Mesodermal cell (in vitro differentiated cells): ENCODE measurements at regions not wholly inside any gene's neighbourhood (a gene's known extent, or its start where the extent isn't known, plus 50 kb on each side); places are given as distances from the start of the nearest gene placed in this dataset.
"Not testable (repeated sequence)": the region's sequence is repeated elsewhere in the genome, so short reads cannot be mapped to it uniquely, and the experiment has no call there.

Source experiments
- H3K27ac ChIP-seq: 2 replicates; pipeline ENCODE4 v1.7.0; 2013; ENCODE audit warnings: mild to moderate bottlenecking, low read depth, low read length, moderate library complexity; ENCODE audit not compliant: severe bottlenecking
- H3K36me3 ChIP-seq: 2 replicates; pipeline ENCODE4 v1.7.1; 2013; ENCODE audit warnings: mild to moderate bottlenecking, low read length, moderate library complexity; ENCODE audit not compliant: control insufficient read depth, insufficient read depth
- H3K4me1 ChIP-seq: one replicate; pipeline ENCODE4 v1.7.1; 2013; ENCODE audit warnings: mild to moderate bottlenecking, low read length; ENCODE audit not compliant: insufficient read depth, control insufficient read depth, poor library complexity, severe bottlenecking
- H3K4me3 ChIP-seq: 2 replicates; pipeline ENCODE4 v1.7.0; 2013; ENCODE audit warnings: low read length, control low read depth, mild to moderate bottlenecking; ENCODE audit not compliant: insufficient read depth, poor library complexity, severe bottlenecking; ENCODE audit errors: extremely low read depth
- H3K9me3 ChIP-seq: 2 replicates; pipeline ENCODE4 v1.7.1; 2013; ENCODE audit warnings: mild to moderate bottlenecking, low read length, moderate library complexity; ENCODE audit not compliant: control insufficient read depth
- WGBS, 2 experiments: methylation state at CpG; one replicate each; pipeline ENCODE4 v1.1.5; 2013; ENCODE audit warnings: missing lambda C conversion rate in 2 of 2; ENCODE audit not compliant: insufficient coverage in 2 of 2; 5-methylcytosine and 5-hydroxymethylcytosine counted together

DNA sequence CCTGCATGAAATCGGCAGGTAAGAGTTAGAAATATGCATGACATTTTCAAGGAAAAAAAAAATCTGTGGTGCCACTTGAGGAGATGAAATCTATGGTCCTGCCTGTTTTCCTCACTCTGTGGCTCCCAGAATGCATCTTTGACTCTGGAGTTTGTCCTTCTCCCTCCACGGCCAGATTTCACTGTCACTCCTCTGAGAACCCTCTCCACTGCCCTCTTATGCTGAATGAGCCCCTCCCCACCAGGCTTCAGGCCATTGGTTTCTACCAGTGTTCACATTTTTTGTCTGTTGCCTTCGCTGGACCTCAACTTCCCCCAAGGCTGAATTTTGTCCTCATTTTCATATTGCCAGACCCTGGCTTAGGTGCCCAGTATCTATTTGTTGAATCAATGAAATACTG lies 235.0 kb downstream of the ZIC5 start:
- no peak overlapping the region for H3K4me3 ChIP-seq
- H3K4me1 ChIP-seq = peaks cover 18% of the 10 kb centered on the region
- no peaks in the 10 kb centered on the region for H3K9me3 ChIP-seq
- WGBS, 2 experiments = 70 to 79% methylated on average over 2 to 3 of the region's 3 CpGs
- no peaks in the 10 kb centered on the region for H3K36me3 ChIP-seq
- no peak overlapping the region for H3K27ac ChIP-seq

DNA sequence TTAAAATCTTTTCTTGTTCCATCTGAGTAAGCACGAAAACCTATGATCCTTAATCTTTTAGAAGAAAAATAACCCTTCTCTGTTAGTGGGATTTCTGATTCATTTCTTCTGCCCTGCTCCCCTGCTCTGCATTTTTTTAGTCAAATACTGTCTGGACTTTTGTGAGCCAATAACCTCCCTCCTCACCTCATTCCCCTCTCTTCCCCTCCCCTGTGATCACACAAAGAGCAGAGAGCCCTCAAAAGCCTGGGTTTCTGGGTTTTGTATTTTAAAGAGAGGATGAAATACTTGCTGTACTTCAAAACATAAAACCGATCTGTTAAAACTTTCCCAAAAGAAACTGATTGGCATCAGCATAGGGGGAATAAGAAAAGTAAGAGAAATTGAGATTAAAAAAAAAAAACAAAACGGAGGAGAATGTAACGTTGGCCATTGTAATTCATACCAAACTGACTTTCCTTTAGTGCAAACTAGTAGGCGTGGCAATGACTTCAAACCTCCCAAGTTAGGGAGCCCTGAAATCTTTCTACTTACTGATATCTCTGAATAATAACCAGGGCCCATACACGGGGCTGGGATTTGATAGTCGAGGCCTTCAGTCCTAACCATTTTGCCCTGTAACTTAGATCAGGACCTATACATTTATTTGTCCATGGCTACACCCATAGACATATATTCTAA lies 232.9 kb downstream of the TM9SF2 start:
- Histone ChIP-seq H3K9me3 (no peaks in the 10 kb centered on the region), H3K27ac (peak overlapping the region; percentile 45), H3K36me3 (no peaks in the 10 kb centered on the region), H3K4me1 (peaks cover 18% of the 10 kb centered on the region), H3K4me3 (no peak overlapping the region)
- WGBS, 2 experiments = 47 to 50% methylated on average over 3 to 5 of the region's 7 CpGs

DNA sequence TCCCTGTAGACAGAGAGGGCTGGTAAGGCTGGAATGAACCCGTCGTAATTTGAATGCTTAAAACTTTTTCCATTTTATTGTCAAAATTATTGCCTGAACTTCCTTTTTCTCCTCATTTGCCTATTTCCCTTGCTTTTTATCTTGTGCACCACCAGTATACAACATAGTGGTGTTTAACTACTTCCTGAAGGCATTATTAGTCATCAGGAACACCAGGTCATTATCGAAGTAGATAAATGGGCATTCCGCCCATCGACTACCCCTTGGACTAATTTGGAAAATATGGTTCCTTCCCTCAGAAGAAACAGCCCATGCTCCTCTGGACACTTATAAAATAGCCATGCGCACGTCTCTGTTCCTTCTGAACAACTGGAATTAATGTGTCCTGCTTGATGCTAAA lies 232.1 kb downstream of the TM9SF2 start:
- 93 to 100% methylated on average over 1 to 5 of the region's 7 CpGs for WGBS, 2 experiments
- no peak overlapping the region for H3K4me3 ChIP-seq
- no peaks in the 10 kb centered on the region for H3K9me3 ChIP-seq
- H3K27ac ChIP-seq = no peak overlapping the region
- no peaks in the 10 kb centered on the region for H3K36me3 ChIP-seq
- H3K4me1 ChIP-seq = peaks cover 18% of the 10 kb centered on the region

DNA sequence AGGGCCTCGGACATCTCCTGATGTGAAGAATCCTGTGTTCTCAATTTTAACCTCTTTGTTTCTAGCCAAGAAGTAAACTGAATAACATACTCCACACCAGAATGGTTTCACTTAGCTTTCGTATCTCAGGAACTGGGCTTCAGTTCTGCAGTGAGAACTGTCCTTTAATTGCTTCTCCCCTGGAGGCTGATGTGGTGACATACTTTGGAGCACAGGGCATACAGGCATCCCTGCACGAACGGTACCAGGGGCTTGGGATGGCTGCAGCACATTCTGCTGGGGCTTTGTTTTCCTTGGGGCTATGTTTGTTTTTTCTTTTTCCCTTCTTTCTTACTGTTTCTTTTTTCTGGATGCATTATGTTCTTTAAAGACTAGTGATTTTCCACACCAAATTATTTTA lies 230.5 kb downstream of the TM9SF2 start:
- Histone ChIP-seq H3K4me1 (peaks cover 13% of the 10 kb centered on the region), H3K9me3 (no peaks in the 10 kb centered on the region), H3K4me3 (no peak overlapping the region), H3K27ac (no peak overlapping the region), H3K36me3 (no peaks in the 10 kb centered on the region)
- WGBS, 2 experiments = 30 to 40% methylated on average over 1 of the region's 4 CpGs

DNA sequence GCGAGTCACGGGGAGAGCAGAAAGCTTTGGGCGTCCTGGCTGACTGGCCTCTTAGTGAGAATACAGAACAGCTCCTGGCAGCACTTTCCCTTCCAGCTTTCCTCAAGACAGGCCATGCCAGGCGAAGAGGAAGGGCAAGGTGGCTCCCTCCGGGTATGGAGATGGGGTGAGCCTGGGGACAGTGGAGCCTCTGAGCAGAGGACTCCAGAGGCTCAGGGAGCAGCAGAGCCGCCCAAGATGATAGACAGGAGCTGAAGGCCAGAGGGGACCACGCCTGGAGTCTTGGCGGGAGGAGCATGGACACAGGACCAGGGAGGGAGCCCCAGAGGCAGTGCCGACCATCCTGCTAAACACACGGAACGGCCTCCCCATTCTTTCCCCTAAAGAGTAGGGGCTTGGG lies 229.1 kb downstream of the TM9SF2 start:
- Histone ChIP-seq H3K4me1 (peaks cover 13% of the 10 kb centered on the region), H3K9me3 (no peaks in the 10 kb centered on the region), H3K27ac (no peak overlapping the region), H3K4me3 (no peak overlapping the region), H3K36me3 (no peaks in the 10 kb centered on the region)
- WGBS, 2 experiments = 90 to 93% methylated on average over 7 to 10 of the region's 11 CpGs

DNA sequence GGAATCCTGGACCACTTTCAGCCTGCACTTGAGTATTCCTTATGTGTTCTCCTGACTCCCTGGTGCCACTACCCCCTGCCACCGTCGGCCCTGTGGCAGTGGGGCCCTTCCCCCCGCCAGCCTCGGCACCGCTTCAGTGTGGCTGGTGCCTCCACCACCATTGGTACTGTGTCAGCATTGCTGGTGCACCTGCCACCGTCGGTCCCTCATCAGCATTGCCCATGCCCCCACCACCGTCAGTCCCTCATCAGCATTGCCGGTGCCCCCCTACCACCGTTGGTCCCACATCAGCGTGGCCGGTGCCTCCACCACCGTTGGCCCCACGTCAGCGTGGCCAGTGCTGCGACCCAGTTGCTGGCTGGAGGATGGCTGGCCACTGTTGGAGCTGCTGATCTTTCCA lies 228.5 kb downstream of the TM9SF2 start:
- 94% methylated on average over 16 of the region's 16 CpGs for WGBS, 2 experiments

DNA sequence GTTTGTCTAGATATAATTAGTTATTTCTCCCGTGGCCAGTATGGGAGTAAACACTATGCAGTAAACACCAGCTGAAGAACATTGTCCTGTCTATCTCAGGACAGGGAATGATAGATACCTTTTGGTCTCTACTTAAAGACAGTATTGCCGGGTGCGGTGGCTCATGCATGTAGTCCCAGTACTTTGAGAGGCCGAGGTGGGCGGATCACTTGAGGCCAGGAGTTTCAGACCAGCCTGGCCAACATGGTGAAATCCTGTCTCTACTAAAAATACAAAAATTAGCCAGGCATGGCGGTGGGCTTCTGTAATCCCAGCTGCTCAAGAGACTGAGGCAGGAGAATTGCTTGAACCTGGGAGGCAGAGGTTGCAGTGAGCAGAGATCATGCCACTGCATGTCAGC lies 226.4 kb downstream of the TM9SF2 start:
- not testable (repeated sequence) for H3K9me3 ChIP-seq, H3K36me3 ChIP-seq, H3K4me1 ChIP-seq, H3K27ac ChIP-seq, H3K4me3 ChIP-seq
- 93% methylated on average over 5 to 6 of the region's 6 CpGs for WGBS, 2 experiments

More for the DNA sequence above, 228.5 kb downstream of the TM9SF2 start:
- H3K27ac ChIP-seq = no peak overlapping the region
- no peak overlapping the region for H3K4me3 ChIP-seq
- no peaks in the 10 kb centered on the region for H3K36me3 ChIP-seq
- no peaks in the 10 kb centered on the region for H3K9me3 ChIP-seq
- H3K4me1 ChIP-seq = peaks cover 13% of the 10 kb centered on the region

DNA sequence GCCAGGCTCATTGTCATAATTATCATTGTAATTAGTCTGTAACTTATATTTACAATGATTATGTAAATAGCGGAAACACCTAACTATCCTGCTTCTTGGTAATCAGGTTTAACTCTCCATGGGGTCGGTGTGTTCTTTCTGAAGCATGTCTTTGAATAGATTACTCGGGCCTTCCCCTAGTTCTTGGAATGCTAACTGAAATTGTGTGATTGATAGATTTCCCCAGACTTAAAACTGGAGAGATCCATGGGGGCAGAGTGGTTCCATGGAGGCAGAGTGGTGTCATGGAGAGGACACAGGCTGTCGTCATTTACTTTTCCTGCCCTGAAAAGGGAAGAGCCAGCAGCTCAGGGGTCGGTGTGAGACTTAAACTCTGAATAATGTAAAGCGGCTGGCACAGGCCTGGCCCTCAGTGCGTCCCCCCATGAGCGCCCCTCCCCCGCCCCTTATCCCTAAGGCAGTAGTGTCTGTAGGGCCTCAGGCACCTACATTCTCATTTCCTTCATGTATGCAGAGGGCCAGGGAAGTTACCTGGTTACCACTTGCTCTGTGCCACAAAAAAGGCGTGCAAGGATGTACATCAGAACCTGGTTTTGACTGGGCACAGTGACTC lies 225.1 kb downstream of the TM9SF2 start:
- H3K27ac ChIP-seq = no peak overlapping the region
- no peak overlapping the region for H3K4me3 ChIP-seq
- no peaks in the 10 kb centered on the region for H3K9me3 ChIP-seq
- no peaks in the 10 kb centered on the region for H3K36me3 ChIP-seq
- peaks cover 9% of the 10 kb centered on the region for H3K4me1 ChIP-seq
- WGBS, 2 experiments = 62 to 67% methylated on average over 7 of the region's 10 CpGs

DNA sequence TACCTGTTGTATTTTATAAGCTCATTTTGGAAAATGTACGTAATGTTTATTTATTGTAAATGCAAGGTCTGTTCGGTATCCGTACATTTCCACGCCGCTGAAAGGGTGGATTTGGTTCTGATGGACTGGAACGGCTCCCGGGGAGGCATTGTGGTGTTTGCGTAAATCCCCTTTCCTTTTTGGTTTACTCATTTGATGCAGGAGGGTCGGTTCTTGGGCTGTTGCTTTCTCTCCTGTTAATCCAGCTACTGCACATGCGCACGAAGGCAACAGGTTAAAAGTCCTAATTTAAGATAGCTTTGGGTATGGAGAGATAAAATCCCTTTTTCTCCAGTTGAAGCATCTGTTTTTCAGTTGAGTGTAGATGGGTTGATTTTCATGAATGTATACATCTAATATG lies 224.4 kb downstream of the TM9SF2 start:
- peaks cover 9% of the 10 kb centered on the region for H3K4me1 ChIP-seq
- no peaks in the 10 kb centered on the region for H3K9me3 ChIP-seq
- no peak overlapping the region for H3K4me3 ChIP-seq
- no peak overlapping the region for H3K27ac ChIP-seq
- WGBS, 2 experiments = 87 to 88% methylated on average over 5 to 8 of the region's 11 CpGs
- no peaks in the 10 kb centered on the region for H3K36me3 ChIP-seq

DNA sequence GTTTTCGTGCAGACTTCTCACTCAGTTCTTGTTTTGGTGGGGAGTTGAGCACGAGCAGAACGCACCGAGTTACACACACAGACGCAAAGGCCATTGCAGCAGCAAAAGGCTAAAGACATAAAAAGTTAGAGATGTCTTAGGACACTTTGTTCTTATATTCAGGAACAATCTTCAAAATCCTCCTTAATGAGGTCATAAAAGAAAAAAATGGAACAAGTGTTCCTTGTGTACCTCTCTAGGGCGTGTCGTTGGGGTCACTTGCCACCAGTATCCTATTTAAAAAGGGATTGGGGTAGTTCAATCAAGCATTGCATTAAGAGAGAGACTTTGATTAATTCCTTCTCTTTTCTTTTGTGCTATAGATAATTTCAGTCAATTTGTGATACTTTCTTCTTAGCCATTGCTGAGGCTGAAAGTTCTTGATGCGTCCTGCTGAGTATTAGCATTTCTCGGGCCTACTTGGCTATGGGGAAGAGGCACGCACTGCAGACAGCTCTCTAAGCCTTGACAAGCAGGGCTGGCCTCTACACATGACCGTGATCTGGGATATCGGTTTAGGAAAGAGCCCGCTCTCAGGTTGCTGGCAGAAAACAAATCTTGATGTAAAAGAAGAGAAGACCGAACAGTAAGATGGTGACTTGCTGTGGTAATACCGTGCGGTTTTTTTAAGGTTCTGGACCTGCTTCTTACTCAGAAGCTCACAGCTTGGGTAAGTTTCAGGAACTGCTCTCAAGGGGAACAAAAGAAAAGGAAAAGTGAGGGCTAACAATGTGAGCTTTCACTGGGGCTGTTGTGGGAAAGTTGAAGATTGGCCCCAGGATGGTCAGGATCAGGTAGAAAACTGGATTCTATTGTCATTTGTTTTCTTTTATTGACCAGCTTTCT lies 223.6 kb downstream of the TM9SF2 start:
- Histone ChIP-seq H3K4me1 (peaks cover 9% of the 10 kb centered on the region), H3K27ac (peak overlapping the region; percentile 2), H3K9me3 (no peaks in the 10 kb centered on the region), H3K36me3 (no peaks in the 10 kb centered on the region), H3K4me3 (no peak overlapping the region)
- 83 to 89% methylated on average over 10 to 11 of the region's 16 CpGs for WGBS, 2 experiments
